Skeletal muscle satellite cell (primary cell): ENCODE measurements at regions not wholly inside any gene's neighbourhood (a gene's known extent, or its start where the extent isn't known, plus 50 kb on each side); places are given as distances from the start of the nearest gene placed in this dataset.
"Not testable (repeated sequence)": the region's sequence is repeated elsewhere in the genome, so short reads cannot be mapped to it uniquely, and the experiment has no call there.

Experiments
- H3K27me3 ChIP-seq: 2 replicates; pipeline ENCODE4 v1.7.0; 2013; ENCODE audit warnings: low read length; ENCODE audit not compliant: control insufficient read depth, insufficient read depth
- H3K36me3 ChIP-seq: 2 replicates; pipeline ENCODE4 v1.7.0; 2013; ENCODE audit warnings: mild to moderate bottlenecking, control low read depth, low read length; ENCODE audit not compliant: insufficient read depth
- H3K4me1 ChIP-seq: 2 replicates; pipeline ENCODE4 v1.7.0; 2013; ENCODE audit warnings: low read length; ENCODE audit not compliant: control insufficient read depth, insufficient read depth
- H3K4me2 ChIP-seq: 2 replicates; pipeline ENCODE4 v1.7.0; 2013; ENCODE audit warnings: mild to moderate bottlenecking, low read length
- H3K4me3 ChIP-seq: 2 replicates; pipeline ENCODE4 v1.7.0; 2013; ENCODE audit warnings: low read length
- H3K9ac ChIP-seq: 2 replicates; pipeline ENCODE4 v1.7.0; 2013; ENCODE audit warnings: mild to moderate bottlenecking, low read depth, low read length, moderate library complexity
- H3K9me3 ChIP-seq: replicated peaks from 2 replicates; pipeline ENCODE4 v1.7.0; 2013; ENCODE audit warnings: mild to moderate bottlenecking, control low read depth, low read length

- H3K4me3 ChIP-seq: no peak overlapping the region
- H3K27me3 ChIP-seq: no peaks in the 10 kb centered on the region
- no peak overlapping the region for H3K4me2 ChIP-seq
- no peaks in the 10 kb centered on the region for H3K36me3 ChIP-seq
- H3K4me1 ChIP-seq: no peaks in the 10 kb centered on the region
- no peaks in the 10 kb centered on the region for H3K9me3 ChIP-seq
- H3K9ac ChIP-seq: no peak overlapping the region
These were observed 136.8 kb downstream of the CRPPA start for GRCh38 chr7:16284581-16284980.

- no peaks in the 10 kb centered on the region for H3K4me1 ChIP-seq
- H3K4me3 ChIP-seq: no peak overlapping the region
- H3K27me3 ChIP-seq: no peaks in the 10 kb centered on the region
- no peak overlapping the region for H3K9ac ChIP-seq
- no peak overlapping the region for H3K4me2 ChIP-seq
- H3K36me3 ChIP-seq: no peaks in the 10 kb centered on the region
- no peaks in the 10 kb centered on the region for H3K9me3 ChIP-seq
These were observed 143.1 kb downstream of the CRPPA start for GRCh38 chr7:16278167-16278787.

DNA sequence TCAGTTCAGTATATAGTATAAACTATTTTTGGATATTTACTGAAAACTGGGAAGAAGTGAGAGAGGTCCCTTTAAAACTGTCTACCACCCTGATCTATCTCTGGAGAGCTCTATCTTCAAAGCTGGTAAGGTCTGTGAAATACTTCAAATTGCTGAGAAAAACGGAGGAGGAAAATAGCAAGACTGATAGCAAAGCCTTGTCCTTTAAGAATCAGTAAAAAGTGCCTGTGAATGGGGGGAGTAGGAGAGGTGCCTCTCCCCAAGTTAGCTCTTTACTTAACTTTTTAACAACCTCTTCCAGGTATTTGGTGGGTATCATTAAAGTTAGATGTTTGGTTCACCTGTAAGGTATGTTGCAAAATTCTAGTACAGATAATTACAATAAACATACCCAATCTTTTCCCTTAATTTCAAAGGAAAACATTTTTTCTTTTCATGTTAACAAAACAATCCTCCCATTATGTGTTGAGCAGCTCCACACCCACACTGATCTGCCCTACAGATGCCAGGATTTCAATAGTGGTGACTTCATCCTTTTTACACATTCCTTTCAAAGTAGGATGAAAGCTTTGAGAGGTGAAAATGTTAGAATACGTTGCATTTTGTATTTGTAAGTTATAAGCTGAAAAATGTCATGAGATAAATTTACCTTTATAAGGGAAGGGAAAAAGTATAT lies 149.2 kb downstream of the CRPPA start:
- Histone ChIP-seq H3K27me3 (no peaks in the 10 kb centered on the region), H3K4me2 (no peak overlapping the region), H3K4me3 (no peak overlapping the region), H3K4me1 (no peaks in the 10 kb centered on the region), H3K36me3 (no peaks in the 10 kb centered on the region), H3K9ac (no peak overlapping the region), H3K9me3 (no peaks in the 10 kb centered on the region)

DNA sequence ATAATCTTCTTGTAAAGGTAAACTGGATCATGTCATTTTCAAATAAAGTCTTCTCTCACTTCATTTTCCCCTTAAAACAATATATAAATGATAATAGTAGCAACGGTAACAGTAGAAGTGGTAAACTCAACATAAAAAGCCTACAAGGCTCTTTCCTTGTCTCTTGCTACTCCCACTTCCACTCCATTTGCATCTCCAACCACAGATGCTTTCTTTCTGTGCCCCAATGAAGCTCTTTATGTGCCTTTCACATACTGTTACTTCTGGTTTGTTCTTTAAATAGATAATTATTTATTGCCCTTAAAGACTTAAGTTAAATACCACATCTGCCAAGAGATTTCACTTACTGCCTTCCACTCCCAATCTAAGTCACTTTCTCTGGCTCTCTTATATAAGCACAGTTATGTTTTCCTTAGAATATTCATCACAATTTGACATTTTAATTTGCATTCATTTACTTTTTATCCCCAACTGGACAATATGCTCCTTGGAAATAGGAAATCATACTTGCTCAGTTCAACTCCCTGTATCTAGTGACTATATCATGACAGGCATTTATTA lies 149.9 kb downstream of the CRPPA start:
- H3K9ac ChIP-seq: no peak overlapping the region
- H3K36me3 ChIP-seq: no peaks in the 10 kb centered on the region
- no peaks in the 10 kb centered on the region for H3K27me3 ChIP-seq
- no peak overlapping the region for H3K4me3 ChIP-seq
- no peaks in the 10 kb centered on the region for H3K9me3 ChIP-seq
- no peaks in the 10 kb centered on the region for H3K4me1 ChIP-seq
- no peak overlapping the region for H3K4me2 ChIP-seq

DNA sequence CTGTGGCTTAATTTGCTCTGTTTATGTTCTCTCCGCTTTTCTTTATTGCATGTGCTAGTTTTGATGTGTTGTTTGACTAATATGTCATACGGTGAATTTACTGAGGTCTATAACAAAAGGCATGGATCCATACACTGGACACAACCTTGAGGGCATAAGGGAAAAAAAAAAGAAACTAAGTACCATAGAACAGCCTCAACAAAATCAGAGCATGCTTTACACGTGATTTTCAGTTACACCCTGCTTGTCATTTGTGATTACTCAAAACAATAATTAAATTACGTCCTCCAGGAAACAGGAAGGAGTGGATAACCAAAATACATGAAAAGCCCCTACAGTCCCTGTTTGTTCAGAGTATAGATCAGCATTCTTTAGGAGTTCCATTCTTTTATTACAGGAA lies 150.5 kb downstream of the CRPPA start:
- no peak overlapping the region for H3K4me3 ChIP-seq
- no peaks in the 10 kb centered on the region for H3K36me3 ChIP-seq
- no peaks in the 10 kb centered on the region for H3K9me3 ChIP-seq
- H3K9ac ChIP-seq: no peak overlapping the region
- H3K27me3 ChIP-seq: no peaks in the 10 kb centered on the region
- no peaks in the 10 kb centered on the region for H3K4me1 ChIP-seq
- no peak overlapping the region for H3K4me2 ChIP-seq

DNA sequence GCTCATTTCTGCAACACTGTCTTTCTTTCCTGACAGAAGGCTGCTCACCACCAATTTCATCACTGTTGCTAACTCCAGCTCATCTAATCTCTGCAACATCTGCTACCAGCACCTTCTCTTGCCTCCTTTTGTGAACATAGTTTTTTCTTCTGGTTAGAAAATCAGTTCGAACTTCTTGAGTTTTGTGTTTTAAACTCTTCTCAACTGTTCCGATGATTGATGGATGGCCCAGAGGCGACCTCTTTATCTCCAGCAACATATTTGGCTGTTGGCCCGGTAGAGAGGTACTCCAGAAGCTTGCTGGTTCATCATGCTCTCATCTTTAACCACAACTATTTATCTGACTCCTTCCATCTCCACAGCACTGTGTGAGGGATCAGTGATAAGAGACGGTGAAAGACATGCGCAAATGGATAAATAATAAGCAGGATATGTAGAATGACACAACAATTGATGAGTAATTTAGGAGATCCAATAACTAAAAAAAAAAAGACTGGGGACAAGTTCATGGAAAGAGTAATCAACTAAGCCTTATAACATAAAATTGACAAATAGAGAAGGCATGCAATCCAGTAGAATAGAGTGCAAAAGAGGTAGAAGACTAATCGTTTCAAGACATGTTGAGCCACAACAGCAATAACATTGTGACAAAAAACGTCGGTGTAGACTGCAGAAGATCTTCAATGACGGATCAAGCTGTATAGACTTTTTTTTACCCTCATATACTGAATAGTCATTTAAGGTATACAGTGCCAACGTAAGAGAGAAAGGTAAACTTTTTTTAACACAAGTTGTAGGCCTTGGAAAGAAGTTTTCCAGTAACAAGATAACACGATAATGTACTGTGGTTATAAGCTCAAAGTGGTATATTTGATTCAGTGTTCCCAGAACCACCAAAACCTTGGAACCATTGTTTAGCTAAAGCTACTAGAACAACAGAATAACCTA lies 152.2 kb downstream of the CRPPA start:
- Histone ChIP-seq H3K9me3 (no peaks in the 10 kb centered on the region), H3K27me3 (no peaks in the 10 kb centered on the region), H3K9ac (no peak overlapping the region), H3K4me1 (no peaks in the 10 kb centered on the region), H3K4me3 (no peak overlapping the region), H3K4me2 (no peak overlapping the region), H3K36me3 (no peaks in the 10 kb centered on the region)

GRCh38 chr7:16267953-16268820 lies 153.2 kb downstream of the CRPPA start:
- Histone ChIP-seq H3K4me2 (no peak overlapping the region), H3K36me3 (no peaks in the 10 kb centered on the region), H3K9ac (no peak overlapping the region), H3K9me3 (no peaks in the 10 kb centered on the region), H3K27me3 (no peaks in the 10 kb centered on the region), H3K4me1 (no peaks in the 10 kb centered on the region), H3K4me3 (no peak overlapping the region)

DNA sequence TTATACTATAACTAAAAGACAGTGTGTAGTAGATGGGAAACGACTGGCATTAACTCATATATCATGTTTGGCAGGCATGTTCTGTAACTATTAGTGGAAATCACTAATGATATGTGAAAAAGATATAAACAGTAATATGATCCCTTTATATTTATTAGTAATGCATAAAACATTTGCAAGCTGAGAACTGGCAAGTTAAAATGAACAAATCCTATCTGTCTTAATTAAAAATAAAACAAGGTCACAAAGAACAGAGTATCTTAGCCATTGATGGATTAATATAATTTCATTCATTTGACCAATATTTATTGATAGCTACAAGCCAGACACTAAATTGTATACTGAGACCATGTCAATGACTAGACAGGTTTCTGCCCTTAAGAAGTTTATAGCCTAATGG lies 154.5 kb downstream of the CRPPA start:
- Histone ChIP-seq H3K9ac (no peak overlapping the region), H3K4me1 (no peaks in the 10 kb centered on the region), H3K4me2 (no peak overlapping the region), H3K36me3 (no peaks in the 10 kb centered on the region), H3K4me3 (no peak overlapping the region), H3K9me3 (no peaks in the 10 kb centered on the region), H3K27me3 (no peaks in the 10 kb centered on the region)

- H3K9ac ChIP-seq, H3K9me3 ChIP-seq, H3K27me3 ChIP-seq, H3K4me1 ChIP-seq, H3K36me3 ChIP-seq, H3K4me3 ChIP-seq, H3K4me2 ChIP-seq: not testable (repeated sequence)
These were observed 154.9 kb downstream of the CRPPA start for GRCh38 chr7:16266470-16266869.

DNA sequence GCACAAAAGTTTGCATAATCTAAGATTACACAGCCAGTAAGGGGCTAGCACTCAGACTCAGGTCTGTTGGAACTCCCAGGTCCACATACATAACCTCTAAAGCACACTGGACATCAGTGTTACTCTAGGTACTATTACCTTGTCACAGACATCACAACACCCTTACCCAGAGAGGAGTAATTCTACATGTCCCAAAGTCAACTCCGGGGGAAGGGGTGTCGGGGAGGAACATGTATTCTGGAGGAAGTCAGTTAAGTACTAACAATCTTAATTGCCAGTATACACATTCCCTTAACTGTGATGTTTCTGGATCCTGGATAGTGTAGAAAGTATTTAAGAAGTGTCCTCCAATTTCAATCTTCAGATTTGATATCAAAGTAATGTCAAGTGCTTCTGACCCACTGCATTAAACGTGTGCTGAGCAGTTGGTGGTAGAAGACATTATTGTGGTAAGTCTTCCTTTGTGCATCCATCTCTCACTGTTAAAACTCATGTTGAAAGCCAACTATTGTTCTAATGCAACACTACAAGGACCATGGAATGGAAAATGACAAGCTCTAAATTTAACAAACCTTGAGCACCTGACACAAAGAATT lies 155.4 kb downstream of the CRPPA start:
- no peak overlapping the region for H3K9ac ChIP-seq
- no peaks in the 10 kb centered on the region for H3K9me3 ChIP-seq
- H3K4me3 ChIP-seq: no peak overlapping the region
- H3K27me3 ChIP-seq: no peaks in the 10 kb centered on the region
- H3K36me3 ChIP-seq: no peaks in the 10 kb centered on the region
- no peak overlapping the region for H3K4me2 ChIP-seq
- no peaks in the 10 kb centered on the region for H3K4me1 ChIP-seq
